ENCODE measurements at regions not wholly inside any gene's neighbourhood (a gene's known extent, or its start where the extent isn't known, plus 50 kb on each side); places are given as distances from the start of the nearest gene placed in this dataset.
A peak's percentile ranks its signal among the peaks of the same experiment; 100 is the strongest.

DNA sequence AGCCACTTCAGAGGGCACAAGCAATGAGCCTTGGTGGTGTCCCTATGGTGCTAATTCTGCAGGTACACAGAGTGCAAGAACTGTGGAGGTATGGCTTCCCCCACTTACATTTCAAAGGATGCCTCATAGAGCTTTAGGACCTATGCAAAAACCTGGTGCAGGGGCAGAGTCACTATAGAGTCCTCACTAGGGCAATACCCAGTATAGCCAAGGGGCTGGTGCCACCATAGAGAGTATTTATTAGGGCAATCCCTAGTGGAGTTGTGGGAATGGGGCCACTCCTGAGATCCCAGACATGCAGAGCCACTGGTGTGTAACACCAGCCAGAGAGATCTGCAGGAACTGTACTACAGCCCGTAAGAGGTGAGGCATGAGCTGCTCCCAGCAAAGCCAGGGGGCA, 312.2 kb downstream of the SLC4A3 start:
- no peak overlapping the region for H3K4me3 Mint-ChIP-seq
- no peak overlapping the region for H3K27ac Mint-ChIP-seq
- peak; percentile 14 for ATAC-seq (replicated peaks)
- peaks cover 4% of the 10 kb centered on the region for H3K27me3 Mint-ChIP-seq
- H3K9me3 Mint-ChIP-seq: no peaks in the 10 kb centered on the region
- H3K36me3 Mint-ChIP-seq (ENCODE audit: low read depth): no peaks in the 10 kb centered on the region
- H3K4me1 Mint-ChIP-seq: no peaks in the 10 kb centered on the region

DNA sequence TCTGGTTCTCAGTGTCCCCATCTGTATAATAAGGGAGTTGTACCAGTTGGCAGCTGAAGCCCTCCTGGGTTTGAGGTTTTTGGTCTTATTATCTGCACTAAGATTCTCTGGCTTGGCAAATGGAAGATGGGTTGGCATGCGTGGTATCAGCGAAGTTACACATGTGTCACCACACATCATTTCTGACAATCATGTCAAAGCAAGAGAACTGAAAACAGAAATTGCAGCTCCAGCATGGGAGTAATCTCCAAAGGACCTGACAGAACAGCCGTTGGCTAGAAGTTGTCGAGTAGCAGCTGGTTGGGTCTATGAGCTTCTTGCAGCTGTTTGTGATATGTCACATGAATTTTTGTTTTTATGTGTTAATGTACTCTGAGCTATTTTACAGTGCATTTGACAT, 317.4 kb downstream of the SLC4A3 start:
- no peaks in the 10 kb centered on the region for H3K36me3 Mint-ChIP-seq (ENCODE audit: low read depth)
- H3K4me3 Mint-ChIP-seq: no peak overlapping the region
- ATAC-seq (replicated peaks): no peak
- H3K27ac Mint-ChIP-seq: no peak overlapping the region
- no peaks in the 10 kb centered on the region for H3K9me3 Mint-ChIP-seq
- H3K27me3 Mint-ChIP-seq: peaks cover 4% of the 10 kb centered on the region
- no peaks in the 10 kb centered on the region for H3K4me1 Mint-ChIP-seq

DNA sequence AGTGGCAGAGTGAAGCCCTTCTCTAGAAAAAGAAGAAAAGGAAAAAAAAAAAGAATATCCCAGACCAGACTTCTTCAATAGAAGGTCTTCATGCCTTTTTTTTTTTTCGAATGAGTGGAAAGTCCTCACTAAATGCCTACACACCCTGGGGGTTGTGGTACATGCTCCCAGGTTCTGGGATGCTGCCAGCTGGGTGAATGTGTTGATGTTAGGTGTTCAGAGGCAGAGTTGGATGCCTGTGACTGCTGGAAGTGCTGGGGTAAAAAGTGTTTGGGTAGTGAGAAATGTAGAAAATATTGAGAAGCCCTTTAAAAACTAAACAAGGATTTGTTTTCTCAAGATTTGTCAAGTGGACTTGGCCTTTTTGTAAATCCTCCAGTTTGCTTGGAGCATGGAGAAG, 318.6 kb downstream of the SLC4A3 start:
- Mint-ChIP-seq H3K4me1 (no peaks in the 10 kb centered on the region), H3K9me3 (no peaks in the 10 kb centered on the region), H3K27me3 (peaks cover 4% of the 10 kb centered on the region), H3K27ac (no peak overlapping the region), H3K36me3 (ENCODE audit: low read depth) (no peaks in the 10 kb centered on the region), H3K4me3 (no peak overlapping the region)
- no peak for ATAC-seq (replicated peaks)

DNA sequence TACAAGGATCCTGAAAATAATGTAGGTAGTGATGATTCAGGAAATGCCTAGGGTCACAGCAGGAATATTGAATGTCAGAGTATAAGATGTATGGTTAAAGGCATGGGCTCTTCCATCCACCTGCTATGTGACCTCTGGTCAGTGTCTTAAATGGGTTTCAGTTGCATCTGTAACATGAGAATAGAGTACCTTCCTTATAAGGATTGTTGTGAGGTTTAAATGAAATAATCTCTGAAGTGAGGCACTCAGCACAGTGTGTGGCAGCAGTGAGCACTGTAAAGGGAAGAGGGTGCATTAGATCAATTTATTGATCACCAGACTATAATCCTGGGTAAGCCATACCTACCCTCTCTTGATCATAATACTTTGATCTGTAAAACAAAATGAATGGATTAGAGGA, 319.1 kb downstream of the SLC4A3 start:
- Mint-ChIP-seq H3K27ac (no peak overlapping the region), H3K4me3 (no peak overlapping the region), H3K9me3 (no peaks in the 10 kb centered on the region), H3K27me3 (peaks cover 4% of the 10 kb centered on the region), H3K36me3 (ENCODE audit: low read depth) (no peaks in the 10 kb centered on the region), H3K4me1 (no peaks in the 10 kb centered on the region)
- no peak for ATAC-seq (replicated peaks)

DNA sequence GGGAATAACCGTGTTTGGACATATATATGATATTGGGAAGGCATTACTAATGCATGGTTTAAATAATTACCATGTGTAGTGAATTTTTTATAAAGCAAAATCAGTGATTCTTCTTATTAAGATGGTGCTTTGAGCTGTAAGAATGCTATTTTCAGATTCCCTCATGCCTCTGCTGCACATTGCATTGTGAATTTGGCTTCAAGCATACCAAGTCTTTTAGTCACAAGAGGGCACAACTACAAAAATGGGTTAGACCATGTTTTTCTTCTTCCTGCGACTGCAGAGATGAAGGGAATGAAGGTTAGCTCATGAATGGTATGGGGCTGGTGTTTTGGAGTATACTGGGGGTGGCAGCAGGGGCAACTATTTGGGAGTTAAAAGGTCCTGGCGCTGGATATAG, 320.1 kb downstream of the SLC4A3 start:
- ATAC-seq (replicated peaks): no peak
- H3K4me1 Mint-ChIP-seq: no peaks in the 10 kb centered on the region
- no peaks in the 10 kb centered on the region for H3K36me3 Mint-ChIP-seq (ENCODE audit: low read depth)

DNA sequence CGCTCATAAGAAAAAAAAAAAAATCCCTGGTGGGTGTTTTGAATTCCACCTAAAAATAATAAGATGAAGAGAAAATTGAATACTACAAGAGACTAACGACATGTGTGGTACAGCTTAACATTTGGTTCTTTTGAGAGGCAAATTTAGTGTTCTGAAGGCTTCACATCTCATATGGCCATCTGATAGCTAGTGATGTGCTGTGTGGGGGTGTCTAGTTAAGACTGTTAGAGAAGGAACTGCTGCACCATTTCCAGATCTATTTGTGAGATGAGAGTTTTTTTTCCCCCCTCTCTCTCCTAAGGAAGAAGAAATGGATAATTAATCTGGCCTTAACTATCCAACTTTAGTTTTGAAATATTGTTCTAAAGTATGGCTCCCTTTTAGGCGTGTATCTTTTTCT, 321.6 kb downstream of the SLC4A3 start:
- no peak overlapping the region for H3K27ac Mint-ChIP-seq
- H3K27me3 Mint-ChIP-seq: peaks cover 4% of the 10 kb centered on the region
- H3K36me3 Mint-ChIP-seq (ENCODE audit: low read depth): no peaks in the 10 kb centered on the region
- H3K9me3 Mint-ChIP-seq: no peaks in the 10 kb centered on the region
- no peak overlapping the region for H3K4me3 Mint-ChIP-seq
- no peaks in the 10 kb centered on the region for H3K4me1 Mint-ChIP-seq
- no peak for ATAC-seq (replicated peaks)

More for the DNA sequence above, 320.1 kb downstream of the SLC4A3 start:
- Mint-ChIP-seq H3K27ac (no peak overlapping the region), H3K9me3 (no peaks in the 10 kb centered on the region), H3K27me3 (peaks cover 4% of the 10 kb centered on the region), H3K4me3 (no peak overlapping the region)

DNA sequence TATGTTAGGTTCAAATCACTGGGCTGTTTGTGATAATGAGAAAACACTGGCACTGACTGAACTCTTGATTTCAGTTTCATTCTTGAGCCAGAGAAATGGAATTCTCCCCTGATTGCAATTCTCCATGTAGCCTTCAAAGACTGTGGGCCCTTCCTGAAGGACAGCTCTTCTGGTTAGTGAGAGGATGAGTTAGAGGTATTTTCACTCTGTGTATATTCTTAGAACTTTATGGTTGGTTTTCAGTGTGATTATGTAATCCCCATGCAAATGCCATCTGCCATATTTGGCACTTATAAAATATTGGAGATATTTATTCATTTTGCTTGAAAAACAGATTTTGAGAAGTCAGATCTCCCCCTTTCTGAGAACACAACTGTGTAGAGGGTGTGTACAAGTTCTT, 323.7 kb downstream of the SLC4A3 start:
- Mint-ChIP-seq H3K27ac (no peak overlapping the region), H3K4me1 (no peaks in the 10 kb centered on the region), H3K4me3 (no peak overlapping the region), H3K36me3 (ENCODE audit: low read depth) (no peaks in the 10 kb centered on the region), H3K27me3 (no peaks in the 10 kb centered on the region), H3K9me3 (no peaks in the 10 kb centered on the region)
- no peak for ATAC-seq (replicated peaks)

DNA sequence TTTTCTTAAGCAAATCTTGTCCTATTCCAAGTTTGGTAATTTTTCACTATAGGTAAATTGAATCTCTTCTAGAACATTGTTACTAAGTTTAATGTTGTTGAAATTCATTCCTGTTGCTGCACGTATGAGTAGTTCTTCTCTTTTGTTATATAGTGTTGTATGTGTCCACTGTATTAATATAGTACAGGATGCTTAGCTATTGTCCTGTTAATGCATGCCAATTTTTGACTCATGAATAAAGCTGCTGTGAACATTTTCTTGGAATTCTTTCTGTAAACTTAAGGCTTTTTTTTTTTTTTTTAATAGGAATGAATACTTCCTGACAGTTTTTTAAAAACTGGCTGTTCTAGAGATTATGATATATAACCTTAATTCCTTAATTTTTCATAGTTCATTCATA, 326.9 kb downstream of the SLC4A3 start:
- Mint-ChIP-seq H3K4me1 (no peaks in the 10 kb centered on the region), H3K9me3 (no peaks in the 10 kb centered on the region), H3K36me3 (ENCODE audit: low read depth) (no peaks in the 10 kb centered on the region), H3K27ac (no peak overlapping the region), H3K4me3 (no peak overlapping the region), H3K27me3 (no peaks in the 10 kb centered on the region)
- no peak for ATAC-seq (replicated peaks)

DNA sequence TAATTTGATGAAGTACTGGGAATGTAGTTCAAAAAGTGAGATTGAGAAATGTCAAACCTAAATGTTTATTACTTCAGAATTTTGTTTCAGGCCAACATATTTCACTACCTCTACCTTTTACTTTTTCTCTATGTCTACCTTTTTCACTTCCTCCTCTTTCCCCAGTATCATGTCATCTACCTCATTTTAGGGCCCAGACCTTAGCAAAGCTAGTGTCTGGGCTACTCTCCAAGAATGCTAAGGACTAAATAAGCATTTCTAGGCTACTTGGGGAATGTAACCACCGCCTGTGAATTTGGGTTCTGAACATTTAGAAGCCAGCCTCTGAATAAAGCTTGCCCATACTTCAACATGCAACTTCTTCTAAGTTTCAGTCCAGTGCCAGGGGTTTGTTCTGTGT, 330.4 kb downstream of the SLC4A3 start:
- H3K27me3 Mint-ChIP-seq: no peaks in the 10 kb centered on the region
- no peaks in the 10 kb centered on the region for H3K36me3 Mint-ChIP-seq (ENCODE audit: low read depth)
- no peak overlapping the region for H3K4me3 Mint-ChIP-seq
- H3K9me3 Mint-ChIP-seq: no peaks in the 10 kb centered on the region
- H3K4me1 Mint-ChIP-seq: no peaks in the 10 kb centered on the region
- no peak overlapping the region for H3K27ac Mint-ChIP-seq
- ATAC-seq (replicated peaks): no peak

DNA sequence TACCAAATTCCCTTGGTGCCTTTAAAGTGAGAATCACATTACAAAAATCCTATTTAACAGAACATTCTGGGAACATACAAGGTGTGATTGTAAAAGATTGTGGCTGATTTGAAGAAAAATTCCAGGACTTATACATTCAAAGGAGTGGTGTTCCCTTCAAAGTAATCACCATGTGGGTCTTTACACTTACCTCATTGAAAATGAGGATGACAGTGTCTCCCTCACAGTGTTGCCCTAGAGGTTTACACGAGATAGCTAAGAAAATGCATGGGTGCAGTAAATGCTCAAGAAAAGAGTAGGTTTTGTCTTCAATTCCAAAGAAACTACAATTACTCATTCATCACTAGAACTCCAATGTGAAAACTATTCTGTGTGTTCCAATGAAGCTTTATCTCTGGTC, 331.5 kb downstream of the SLC4A3 start:
- Mint-ChIP-seq H3K27ac (no peak overlapping the region), H3K4me3 (no peak overlapping the region)

DNA sequence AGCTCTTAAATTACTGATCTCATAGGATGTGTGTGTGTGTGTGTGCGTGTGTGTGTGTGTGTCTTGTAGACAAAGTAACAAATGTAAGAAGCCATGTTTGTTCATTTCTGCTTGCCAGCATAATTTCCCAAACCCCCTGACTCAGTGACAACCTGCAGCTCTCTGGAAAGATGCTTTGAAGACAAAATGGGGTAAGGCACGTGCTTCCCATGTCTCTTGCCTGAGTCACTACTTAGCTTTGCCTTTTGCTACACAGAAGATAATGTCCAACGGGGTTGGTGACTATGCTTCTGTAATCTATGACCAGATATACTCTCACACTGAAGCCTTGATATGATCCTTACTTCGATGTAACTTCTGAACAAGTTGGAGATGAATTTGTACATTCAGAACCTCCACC, 332.0 kb downstream of the SLC4A3 start:
- ATAC-seq (replicated peaks): no peak
- no peaks in the 10 kb centered on the region for H3K4me1 Mint-ChIP-seq
- no peak overlapping the region for H3K4me3 Mint-ChIP-seq
- no peaks in the 10 kb centered on the region for H3K27me3 Mint-ChIP-seq
- H3K27ac Mint-ChIP-seq: no peak overlapping the region
- H3K36me3 Mint-ChIP-seq (ENCODE audit: low read depth): no peaks in the 10 kb centered on the region
- no peaks in the 10 kb centered on the region for H3K9me3 Mint-ChIP-seq

More for the DNA sequence above, 331.5 kb downstream of the SLC4A3 start:
- no peak for ATAC-seq (replicated peaks)
- Mint-ChIP-seq H3K36me3 (ENCODE audit: low read depth) (no peaks in the 10 kb centered on the region), H3K9me3 (no peaks in the 10 kb centered on the region), H3K4me1 (no peaks in the 10 kb centered on the region), H3K27me3 (no peaks in the 10 kb centered on the region)

DNA sequence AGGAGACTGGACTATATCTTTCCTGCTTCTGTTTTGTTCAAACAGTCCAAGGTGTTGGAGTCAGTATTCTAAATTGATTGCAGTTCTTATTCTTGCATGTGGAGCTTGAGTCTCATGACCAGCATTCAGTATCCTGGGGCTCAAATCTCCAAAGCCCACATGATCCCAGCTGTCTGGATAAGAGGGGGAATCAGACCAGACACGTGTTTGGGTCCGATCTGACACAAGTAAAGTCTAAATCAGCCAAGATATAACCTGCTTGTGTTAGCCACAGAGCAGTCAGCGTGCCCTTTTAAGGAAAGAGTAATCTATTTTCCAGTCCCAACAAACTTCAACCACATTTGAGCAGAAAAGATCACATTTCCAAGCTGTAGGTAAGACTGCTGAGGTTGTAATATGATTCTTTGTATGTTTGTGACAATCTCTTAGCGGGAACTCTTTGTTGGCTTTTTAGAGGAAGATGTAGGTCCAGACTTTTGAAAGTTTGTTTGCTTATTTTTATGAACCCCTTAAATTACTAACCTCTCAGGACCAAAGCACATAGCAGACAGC, 334.6 kb downstream of the SLC4A3 start:
- ATAC-seq (replicated peaks): no peak
- Mint-ChIP-seq H3K27ac (no peak overlapping the region), H3K4me1 (no peaks in the 10 kb centered on the region), H3K4me3 (no peak overlapping the region), H3K9me3 (no peaks in the 10 kb centered on the region), H3K36me3 (ENCODE audit: low read depth) (no peaks in the 10 kb centered on the region), H3K27me3 (peaks cover 4% of the 10 kb centered on the region)

DNA sequence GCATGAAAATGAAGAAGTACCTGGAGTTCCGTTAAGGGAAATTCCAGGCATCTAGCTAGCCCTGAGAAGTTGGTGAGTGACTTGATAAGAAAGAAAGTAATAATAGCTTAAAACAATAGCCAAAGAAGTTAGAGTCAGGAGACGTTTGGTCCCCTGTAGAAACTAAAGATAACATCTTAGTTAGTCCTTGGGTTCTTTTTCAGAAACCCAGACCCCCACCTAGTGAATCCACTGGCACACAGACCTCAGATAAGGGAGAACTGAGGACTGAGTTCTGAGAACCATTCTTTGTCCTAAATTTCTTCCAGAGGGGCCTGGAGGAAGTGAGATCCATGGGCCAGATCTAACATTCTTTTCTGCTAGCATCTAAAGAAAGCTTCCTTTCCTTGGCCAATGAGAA, 335.4 kb downstream of the SLC4A3 start:
- H3K27me3 Mint-ChIP-seq: peaks cover 9% of the 10 kb centered on the region
- H3K4me1 Mint-ChIP-seq: no peaks in the 10 kb centered on the region
- no peak overlapping the region for H3K4me3 Mint-ChIP-seq
- H3K9me3 Mint-ChIP-seq: peaks cover 5% of the 10 kb centered on the region
- no peaks in the 10 kb centered on the region for H3K36me3 Mint-ChIP-seq (ENCODE audit: low read depth)
- no peak for ATAC-seq (replicated peaks)
- H3K27ac Mint-ChIP-seq: no peak overlapping the region

DNA sequence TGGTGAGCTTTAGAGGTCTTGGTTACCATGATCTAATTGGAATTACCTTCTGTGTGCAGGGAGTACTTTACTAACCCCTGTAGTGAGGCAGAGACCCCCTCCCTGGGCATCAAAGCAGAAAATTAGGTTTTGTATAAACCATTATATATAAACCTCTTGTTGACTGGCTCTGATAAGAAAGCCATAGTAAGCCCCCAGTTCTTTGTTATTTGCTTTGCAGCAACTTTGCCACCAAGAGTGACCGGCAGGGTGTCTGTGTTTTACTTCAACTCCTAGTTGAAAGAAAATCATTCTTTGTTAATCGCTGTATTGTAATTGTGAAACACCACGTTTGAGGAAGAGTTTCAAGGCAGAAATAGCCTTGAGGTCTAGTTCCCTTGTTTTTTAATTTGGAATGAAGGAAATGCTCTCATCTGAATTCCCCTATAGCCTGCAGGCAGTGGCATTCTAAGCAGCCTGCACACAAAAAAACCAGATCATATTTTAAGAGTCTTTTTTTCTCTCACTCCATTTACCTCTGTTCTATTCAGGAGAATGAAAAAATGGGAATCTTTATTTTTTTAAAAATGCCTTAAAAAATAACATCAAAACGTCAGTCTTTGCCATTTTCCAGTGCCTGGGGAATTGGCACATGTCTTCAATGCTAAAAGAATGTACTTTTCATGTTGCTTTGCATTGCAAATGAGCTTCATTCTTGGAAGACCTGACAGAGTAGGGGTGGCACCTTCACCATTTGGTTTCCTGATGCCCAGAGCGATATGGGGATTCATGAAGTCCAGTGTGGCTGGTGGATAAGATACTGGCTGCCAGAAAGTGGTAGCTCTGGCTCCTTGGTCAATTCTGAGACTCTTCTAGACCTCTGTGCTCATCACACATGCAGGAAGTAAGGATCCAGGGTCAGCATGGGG, 338.1 kb downstream of the SLC4A3 start:
- Mint-ChIP-seq H3K9me3 (peaks cover 5% of the 10 kb centered on the region), H3K27ac (no peak overlapping the region), H3K27me3 (peaks cover 9% of the 10 kb centered on the region), H3K4me1 (no peaks in the 10 kb centered on the region), H3K36me3 (ENCODE audit: low read depth) (no peaks in the 10 kb centered on the region), H3K4me3 (no peak overlapping the region)
- ATAC-seq (replicated peaks): no peak
